Dedifferentiated amniotic fluid mesenchymal stem cell (primary cell): ENCODE measurements at regions not wholly inside any gene's neighbourhood (a gene's known extent, or its start where the extent isn't known, plus 50 kb on each side); places are given as distances from the start of the nearest gene placed in this dataset.

Source experiments
- DNase-seq: peaks from one replicate; pipeline ENCODE4 v3.0.0-alpha.2; 2016; ENCODE audit errors: extremely low spot score

GRCh38 chr16:86664522-86665318 is 86.4 kb downstream of the FOXL1 start:
- peak; percentile 53 for DNase-seq

GRCh38 chr16:86665319-86665675 is 86.9 kb downstream of the FOXL1 start:
- no peak for DNase-seq

- DNase-seq = no peak
Observed at GRCh38 chr16:86665929-86666328, 87.6 kb downstream of the FOXL1 start.

- DNase-seq = no peak
Observed at GRCh38 chr16:86667035-86667434, 88.7 kb downstream of the FOXL1 start.

- peak; percentile 20 for DNase-seq
Observed at GRCh38 chr16:86668136-86668910, 90.0 kb downstream of the FOXL1 start.

- no peak for DNase-seq
Observed at GRCh38 chr16:86669285-86669805, 91.0 kb downstream of the FOXL1 start.

GRCh38 chr16:86669937-86670749 is 91.8 kb downstream of the FOXL1 start:
- no peak for DNase-seq

- no peak for DNase-seq
Observed at GRCh38 chr16:86670750-86671234, 92.4 kb downstream of the FOXL1 start.

- no peak for DNase-seq
Observed at GRCh38 chr16:86671486-86672178, 93.3 kb downstream of the FOXL1 start.

GRCh38 chr16:86672179-86672863 is 94.0 kb downstream of the FOXL1 start:
- no peak for DNase-seq

GRCh38 chr16:86673090-86673955 is 95.0 kb downstream of the FOXL1 start:
- DNase-seq = no peak

GRCh38 chr16:86673956-86674453 is 95.7 kb downstream of the FOXL1 start:
- DNase-seq = no peak

GRCh38 chr16:86676254-86676670 is 97.9 kb downstream of the FOXL1 start:
- no peak for DNase-seq

GRCh38 chr16:86679490-86679889 is 101.1 kb downstream of the FOXL1 start:
- DNase-seq = no peak

GRCh38 chr16:86680162-86680561 is 101.8 kb downstream of the FOXL1 start:
- peak; percentile 53 for DNase-seq

GRCh38 chr16:86680661-86681030 is 102.3 kb downstream of the FOXL1 start:
- DNase-seq = no peak

- no peak for DNase-seq
Observed at GRCh38 chr16:86681031-86681756, 102.8 kb downstream of the FOXL1 start.

GRCh38 chr16:86681757-86682106 is 103.4 kb downstream of the FOXL1 start:
- no peak for DNase-seq
